ENCODE measurements at regions not wholly inside any gene's neighbourhood (a gene's known extent, or its start where the extent isn't known, plus 50 kb on each side); places are given as distances from the start of the nearest gene placed in this dataset.

DNA sequence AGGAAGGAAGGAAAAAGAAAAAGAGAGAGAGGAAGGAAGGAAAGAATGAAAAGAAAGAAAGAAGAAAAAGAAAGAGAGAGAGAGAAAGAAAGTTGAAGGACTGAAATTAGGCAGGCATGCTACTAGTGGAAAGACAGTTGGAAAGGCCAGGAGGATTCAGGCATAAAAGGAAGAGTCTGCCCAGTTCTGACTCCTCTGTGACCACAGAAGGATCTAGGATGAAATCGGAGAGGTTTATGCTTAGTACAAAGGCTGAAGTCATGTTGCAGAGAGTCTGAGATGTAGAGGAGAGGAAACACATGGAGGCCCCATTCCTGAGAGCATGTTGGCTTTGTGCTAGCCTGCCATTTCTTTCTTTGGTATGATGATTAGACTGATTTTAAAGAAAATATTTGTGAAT is 246.5 kb upstream of the ARGLU1 start:
- DNase-seq (ENCODE audit: low read depth in 2 of 2): no peak

DNA sequence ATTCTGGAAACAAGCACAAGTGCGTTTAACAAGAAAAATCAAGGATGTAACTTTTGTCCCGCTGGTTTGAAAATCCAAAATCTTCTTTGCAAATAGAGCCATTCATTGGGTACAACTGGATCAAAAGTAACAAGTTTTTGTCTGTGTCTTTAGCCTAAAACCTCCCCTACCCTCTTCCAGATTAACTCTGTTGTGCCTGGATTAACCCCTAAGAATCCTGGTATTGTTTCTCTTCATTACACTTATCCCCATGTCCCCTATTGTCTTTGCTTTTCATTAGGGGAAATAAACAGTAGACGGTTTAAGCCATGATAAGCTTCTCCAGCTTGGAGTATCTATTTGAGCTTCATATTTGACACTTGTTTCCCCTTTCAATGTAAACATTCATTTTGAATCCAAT is 242.1 kb upstream of the ARGLU1 start:
- no peak for DNase-seq (ENCODE audit: low read depth in 2 of 2)

DNA sequence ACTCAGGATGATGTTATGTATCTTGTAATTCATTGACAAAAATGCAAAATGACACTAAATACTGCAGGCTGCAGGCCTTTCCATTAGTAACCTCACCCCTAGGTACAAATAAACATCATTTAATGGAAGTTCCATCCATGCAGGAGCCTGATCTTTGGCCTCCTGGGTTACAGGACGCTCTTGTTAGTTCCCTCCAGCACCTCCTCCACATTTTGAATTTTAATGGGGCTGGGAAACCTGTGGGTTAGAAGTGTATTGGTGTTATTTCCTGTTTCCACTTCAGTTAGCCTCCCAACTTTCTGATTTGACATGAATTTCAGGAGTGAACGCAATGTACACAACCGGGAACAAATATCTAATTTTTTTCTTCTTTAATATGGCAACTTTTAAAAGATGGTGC is 237.1 kb upstream of the ARGLU1 start:
- DNase-seq (ENCODE audit: low read depth in 2 of 2): no peak

DNA sequence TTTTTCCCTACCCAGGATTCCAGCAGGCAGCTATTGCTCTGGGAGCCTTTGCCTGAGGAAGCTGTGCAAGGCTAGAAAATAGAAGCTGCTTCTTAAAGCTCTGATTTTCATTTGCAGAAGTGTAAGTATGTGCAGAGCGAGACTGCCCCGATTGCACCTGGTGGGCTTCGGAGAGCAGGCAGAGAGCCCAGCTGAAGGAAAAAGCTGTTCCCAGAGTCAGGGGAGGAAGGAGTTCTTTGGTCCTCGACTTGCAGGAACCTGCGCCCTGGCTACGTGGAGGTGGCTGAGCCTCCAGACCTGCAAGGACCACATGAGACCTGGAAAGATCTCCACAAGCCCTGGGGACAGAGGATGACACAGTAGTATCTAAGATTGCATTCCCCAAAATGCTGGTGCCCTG is 235.0 kb upstream of the ARGLU1 start:
- DNase-seq (ENCODE audit: low read depth in 2 of 2): no peak

DNA sequence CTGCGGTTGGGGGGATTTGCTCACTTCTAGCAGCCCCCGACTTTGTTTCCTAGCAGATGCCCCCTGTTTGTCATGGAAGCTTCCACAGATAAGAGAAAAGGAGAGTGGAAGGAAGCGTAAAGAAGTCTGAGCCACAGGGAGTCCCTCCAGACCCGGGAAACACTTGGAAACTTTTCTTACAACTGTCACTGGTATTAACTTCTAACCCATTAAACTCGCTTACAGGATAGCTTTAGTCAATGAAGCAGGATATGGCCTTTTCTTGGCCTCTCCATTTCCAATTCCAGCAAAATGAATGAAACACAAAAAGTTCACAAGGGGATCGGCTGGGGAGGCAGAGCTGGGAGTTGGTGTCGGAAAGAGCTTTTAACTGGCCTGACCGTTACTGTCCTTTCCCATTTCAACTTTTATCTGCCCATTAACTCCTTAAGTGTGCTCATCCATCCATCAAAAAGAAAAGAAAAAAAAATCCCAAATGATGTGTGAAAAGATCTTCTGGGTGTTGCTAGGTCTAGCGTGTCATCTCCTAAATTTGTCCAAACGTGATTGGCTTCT is 231.9 kb upstream of the ARGLU1 start:
- no peak for DNase-seq (ENCODE audit: low read depth in 2 of 2)

DNA sequence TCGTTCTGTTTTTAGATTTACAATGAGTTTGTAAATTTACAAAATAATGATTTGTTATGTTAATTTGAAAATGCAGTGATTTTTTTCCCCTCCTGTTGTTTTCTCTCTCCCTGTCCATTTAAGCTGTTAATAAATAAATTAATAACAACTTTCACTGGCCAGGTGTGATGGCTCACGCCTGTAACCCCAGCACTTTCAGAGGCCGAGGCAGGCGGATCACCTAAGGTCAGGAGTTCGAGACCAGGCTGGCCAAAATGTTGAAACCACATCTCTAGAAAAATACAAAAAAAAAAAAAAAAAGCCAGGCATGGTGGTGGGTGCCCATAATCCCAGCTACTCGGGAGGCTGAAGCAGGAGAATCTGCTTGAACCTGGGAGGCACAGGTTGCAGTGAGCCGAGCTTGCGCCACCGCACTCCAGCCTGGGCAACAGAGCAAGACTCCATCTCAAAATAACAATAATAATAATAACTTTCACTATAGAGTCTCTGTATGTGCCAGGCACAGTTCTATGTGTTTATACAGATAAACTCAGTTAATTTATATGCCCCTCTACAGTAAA is 229.2 kb upstream of the ARGLU1 start:
- DNase-seq (ENCODE audit: low read depth in 2 of 2): no peak

DNA sequence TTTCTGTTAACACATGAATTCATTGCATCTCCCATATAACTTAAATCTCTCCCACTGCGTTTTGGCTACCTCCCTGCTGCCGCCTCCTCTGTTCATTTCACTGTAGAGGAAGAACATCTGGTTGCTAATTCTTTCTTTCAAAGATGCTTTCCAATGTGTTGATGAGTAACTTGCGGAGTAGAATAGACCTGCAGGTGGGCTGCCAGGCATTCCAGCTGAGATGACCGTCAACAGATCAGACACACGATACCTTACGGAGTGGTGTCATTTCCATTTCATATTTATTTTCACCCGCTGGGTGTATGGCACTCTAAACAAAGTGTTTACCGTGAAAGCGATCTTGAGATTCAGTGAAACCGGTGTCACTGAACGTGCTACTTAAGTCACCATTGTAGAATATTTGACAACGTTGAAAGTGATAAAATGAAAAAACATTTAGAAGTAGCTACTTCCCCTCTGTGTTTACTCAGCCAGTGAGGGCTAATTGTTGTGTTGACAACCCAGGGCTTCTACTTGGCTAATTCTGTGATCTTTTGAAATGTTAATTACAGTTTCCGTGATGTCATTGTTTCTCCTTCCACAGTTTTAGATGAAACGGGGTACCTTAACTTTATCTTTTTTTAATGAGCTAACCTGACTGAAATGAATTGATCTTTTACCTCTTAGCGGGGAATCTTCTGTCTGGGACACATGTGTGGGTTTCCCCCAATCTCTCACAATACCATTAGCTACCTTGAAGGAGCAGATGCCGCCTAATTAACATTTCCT is 228.5 kb upstream of the ARGLU1 start:
- no peak for DNase-seq (ENCODE audit: low read depth in 2 of 2)

DNA sequence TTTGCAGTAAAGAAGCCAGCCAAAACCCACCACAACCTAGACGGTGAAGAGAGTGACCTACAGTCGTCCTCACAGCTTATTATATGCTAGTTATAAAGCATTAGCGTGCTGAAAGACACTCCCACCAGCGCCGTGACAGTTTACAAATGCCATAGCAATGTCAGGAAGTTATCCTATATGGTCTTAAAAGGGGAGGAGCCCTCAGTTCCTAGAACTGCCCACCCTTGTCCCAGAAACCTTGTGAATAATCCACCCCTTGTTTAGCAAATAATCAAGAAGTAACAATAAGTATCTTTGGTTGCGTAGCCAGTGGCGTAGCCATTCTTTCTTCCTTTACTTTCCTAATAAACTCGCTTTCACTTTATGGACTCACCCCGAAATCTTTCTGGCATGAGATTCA is 227.9 kb upstream of the ARGLU1 start:
- DNase-seq (ENCODE audit: low read depth in 2 of 2): no peak

DNA sequence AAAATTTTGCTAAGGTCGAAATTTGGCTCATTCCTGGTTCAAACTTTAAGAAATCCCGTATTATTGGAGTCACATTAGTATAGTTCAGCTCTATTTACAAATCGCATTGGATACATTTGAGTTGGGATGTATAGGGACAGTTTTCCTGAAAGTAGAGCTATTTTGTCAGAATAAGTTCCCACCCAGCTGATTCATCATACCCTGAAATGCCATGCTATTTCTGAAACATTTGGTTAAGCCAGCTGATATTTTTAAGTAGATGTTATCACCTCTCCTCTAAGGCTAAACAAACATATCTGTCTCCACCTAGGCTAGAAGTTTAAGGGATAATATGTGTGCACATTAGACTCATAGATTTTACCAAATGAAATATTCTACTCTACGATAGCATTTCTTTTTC is 226.2 kb upstream of the ARGLU1 start:
- no peak for DNase-seq (ENCODE audit: low read depth in 2 of 2)

DNA sequence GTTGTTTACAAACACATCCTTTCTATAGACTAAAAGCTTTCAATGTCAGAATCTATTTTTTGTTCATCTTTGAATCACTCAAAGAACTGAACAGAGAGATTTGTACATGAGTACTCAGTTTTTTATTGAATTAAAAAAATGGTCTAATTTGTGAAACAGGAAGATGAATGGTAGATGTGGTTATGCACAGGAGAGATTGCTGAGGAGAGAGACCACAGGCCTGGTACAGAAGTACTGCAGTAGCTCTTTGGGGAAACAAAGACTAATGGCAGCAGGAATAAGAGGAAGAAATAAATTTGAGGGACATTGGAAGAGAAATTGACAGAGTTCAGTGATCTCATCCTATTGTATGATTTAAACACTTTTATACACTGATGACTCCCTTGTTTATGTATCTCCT is 222.0 kb upstream of the ARGLU1 start:
- no peak for DNase-seq (ENCODE audit: low read depth in 2 of 2)

DNA sequence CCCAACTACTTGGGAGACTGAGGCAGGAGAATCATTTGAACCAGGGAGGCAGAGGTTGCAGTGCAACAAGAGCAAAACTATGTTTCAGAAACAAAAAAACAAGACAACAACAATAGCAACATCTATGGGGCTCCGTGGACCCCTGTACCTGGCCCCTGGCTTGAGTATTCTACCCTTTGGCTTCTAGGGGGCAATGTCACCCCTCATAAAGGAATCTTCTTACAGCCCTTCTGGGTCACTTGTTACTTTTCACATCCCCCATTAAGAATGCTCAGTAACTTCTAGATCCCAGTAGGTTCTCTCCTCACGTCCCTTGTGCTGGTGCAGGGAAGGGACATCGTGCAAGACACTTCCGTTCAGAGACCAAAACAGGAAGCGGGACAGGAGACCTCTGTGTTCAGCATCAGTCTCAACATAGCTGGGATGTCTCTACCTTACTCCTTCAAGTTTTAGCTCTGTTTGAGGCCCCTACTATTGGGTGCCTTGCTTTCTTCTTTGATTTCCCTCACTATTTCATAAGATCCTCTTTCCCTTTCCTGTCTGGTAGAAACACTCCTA is 218.1 kb upstream of the ARGLU1 start:
- no peak for DNase-seq (ENCODE audit: low read depth in 2 of 2)

DNA sequence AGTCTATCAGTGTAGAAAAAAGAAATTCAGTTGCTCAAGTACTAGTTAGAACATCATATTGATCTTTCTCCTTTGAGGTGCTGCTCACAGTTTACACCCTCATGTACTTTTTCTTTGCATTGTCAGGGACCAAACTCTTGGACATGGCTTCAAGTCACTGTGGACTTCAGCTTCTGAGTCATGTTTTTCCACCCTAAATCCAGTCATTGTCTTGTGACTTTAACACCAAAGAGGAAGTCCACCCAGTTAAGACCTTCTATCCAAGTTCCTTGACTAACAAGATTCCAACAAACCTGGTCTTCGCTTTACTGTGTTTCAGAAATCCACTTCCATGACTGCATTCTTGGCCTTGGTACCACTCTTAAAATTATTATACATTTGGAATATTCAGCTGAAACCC is 206.7 kb upstream of the ARGLU1 start:
- DNase-seq (ENCODE audit: low read depth in 2 of 2): no peak

DNA sequence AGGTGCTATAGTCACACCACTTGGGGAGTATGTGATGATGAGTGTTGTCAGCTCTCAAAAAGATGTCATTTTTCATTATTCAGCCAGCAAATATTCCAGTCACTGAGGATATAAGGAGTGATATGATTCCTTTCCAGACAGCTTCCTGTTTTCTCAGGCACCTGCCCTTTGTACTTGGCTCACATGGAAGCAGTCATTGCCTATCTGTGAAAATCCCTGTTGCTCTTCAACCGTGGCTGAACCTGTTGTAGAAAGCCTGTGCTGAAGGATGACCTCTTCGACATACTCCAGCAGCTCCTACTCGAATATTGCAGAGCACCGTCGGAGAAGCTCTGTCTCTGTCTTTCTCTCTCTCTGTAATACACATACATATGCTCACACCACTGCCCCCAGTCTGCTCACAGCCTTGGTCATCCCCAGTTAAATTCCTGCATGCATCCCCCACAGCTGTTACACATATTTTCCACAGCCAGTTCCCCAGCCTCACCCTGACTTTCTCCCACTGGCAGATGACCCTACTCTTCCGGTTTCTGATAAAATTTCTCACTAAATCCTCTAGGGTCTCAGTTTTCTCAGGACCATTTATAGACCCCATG is 204.2 kb upstream of the ARGLU1 start:
- no peak for DNase-seq (ENCODE audit: low read depth in 2 of 2)

DNA sequence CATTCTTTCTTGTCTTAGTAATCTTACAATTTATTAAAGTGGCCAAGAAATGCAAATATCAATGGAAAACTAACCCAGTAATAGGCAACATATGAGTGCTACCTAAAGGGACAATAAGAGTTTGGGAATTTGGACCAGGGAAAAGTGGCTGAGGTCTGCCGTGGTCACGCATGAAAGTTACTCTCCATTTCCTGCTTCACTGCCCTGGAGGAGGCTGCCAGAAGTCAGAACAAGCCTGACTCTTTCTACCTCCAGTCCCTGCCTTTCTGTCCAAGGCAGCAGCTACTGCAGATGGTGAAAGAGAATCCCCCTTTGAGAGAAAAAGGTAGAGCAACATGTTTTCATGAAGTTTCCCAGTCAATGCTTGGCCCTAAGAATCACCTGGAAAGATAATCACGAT is 201.1 kb upstream of the ARGLU1 start:
- DNase-seq (ENCODE audit: low read depth in 2 of 2): no peak

DNA sequence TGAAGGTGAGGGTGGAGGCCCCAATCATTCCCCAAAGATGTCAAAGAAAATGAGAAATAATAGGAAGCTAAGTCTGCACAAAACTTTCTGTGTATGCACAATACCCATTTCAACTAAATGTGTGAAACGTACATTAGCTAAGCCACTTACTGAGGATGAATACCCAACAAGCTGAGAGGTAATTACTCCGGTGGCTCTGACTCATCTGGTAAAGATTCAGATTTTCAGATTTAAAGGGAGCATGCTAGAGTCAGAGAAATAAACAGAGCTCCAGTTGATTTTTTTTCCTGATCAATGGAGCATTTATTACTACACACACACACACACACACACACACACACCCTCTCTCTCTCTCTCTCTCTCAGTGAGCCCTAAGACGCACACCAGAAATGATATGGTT is 194.8 kb upstream of the ARGLU1 start:
- no peak for DNase-seq (ENCODE audit: low read depth in 2 of 2)

DNA sequence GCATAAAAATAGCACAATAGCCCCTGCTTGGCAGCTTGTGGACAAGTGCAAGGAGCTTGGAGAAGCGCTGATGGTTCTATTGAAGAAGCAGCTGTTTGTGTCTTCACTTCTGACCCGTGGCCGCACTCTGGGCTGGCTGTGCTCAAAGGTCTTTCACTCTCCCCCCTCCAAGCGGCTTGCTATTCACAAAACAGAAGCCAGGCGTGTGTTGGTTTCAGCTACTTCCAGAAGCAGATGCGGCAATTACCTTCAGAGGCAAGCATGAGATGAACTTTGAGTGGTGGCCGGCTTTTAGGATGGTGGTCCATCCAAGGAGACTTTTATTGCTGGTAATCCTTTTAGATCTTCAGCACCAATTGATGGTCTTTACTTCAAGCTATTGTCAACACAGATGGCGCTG is 188.5 kb upstream of the ARGLU1 start:
- DNase-seq (ENCODE audit: low read depth in 2 of 2): no peak

DNA sequence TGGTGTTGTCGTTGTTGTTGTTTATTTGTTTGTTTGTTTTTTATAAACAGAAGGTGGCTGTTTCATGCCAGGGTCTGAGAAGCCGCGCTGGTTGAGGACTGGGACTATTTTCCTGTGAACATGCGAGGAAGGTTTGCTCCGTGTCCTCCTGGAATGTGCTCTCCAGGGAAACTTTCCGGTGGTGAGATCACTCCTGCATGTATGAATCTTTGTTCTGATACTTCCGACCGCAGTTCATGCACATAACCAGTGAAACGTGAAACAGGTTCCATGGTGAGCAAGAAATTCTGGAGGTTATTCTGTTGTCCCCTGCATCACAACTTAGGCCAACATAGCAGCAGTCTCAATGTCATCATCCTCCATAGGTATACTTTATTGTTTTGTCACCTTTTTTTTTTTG is 187.6 kb upstream of the ARGLU1 start:
- no peak for DNase-seq (ENCODE audit: low read depth in 2 of 2)

DNA sequence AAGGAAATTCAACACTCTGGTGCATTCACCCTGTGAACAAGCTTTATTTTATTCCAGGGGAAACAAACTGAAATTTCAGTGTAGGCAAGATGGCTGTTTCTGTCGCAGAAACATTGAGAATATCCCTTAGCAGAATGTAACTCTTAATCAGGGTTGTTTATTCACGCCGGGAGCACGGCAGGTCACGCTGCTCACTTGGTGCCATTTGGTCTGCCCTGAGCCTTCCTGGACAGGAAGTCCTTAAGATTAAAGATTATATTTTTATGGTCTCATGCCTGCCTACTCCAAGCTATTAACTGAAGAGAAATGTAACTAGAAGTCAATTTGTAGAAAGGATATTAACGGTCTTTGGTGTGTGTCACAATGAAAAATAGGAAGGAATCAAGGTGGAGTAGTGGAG is 185.3 kb upstream of the ARGLU1 start:
- DNase-seq (ENCODE audit: low read depth in 2 of 2): no peak

DNA sequence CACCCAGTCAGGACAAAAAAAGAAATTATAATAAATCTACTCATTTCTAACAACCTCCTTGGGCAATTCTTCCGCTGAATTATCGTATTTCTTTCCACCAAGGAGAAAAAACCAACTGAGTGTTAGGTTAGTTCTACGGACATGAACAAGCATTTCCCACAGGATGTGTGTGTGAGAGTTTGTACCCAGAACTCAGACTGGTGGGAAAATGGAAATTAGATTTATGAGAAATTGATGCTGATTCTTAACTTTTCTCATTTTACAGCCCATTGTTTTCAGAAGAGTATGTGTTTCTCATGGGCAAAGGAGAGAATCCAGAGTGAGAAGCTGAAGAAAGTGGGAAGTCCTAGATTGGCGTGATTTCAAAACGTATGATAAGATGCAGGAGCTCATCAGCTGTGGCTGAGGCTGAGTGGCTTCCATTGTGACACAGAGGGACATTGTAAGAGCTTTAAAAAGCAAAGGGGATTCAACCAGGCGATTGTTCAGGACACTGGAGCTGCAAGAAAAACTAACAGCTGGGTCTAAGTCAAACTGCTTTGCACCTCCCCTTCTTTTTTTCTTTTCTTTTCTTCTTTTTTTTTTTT is 184.7 kb upstream of the ARGLU1 start:
- no peak for DNase-seq (ENCODE audit: low read depth in 2 of 2)

DNA sequence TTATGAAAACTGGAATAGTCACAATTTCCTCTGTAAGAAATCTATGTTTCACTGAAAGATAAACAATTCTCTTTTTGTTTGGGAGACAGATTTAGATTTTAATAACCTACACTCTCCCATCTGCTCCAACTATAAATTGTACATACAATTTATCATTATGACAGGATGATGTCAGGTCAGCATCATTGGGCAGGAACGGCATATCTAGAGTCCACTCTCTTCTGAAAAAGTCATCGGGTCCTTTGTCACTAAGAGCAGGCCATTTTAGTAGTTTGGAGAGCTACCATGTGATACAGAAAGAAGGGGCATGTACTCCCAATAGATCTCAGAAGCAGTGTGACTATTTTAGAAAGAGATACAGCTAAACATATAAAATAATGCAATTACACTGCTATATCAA is 180.8 kb upstream of the ARGLU1 start:
- no peak for DNase-seq (ENCODE audit: low read depth in 2 of 2)

DNA sequence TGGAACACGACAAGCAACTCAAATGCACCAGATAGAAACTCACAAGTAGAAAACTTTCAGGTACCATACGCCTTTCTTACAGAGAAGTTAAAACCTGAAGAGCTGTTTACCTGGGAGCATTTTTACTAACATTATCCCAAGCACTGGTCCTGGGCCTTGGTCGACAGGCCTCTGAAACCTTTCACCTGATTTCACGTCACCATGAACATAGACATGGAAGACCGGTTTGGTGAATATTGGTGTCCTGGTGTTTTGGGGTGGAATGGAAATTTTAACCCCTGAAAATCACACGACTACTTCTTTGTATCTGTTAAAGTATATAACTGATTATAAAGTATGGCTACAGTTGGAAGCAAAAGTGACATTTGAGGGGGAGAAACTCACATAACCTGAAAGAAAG is 176.6 kb upstream of the ARGLU1 start:
- no peak for DNase-seq (ENCODE audit: low read depth in 2 of 2)

DNA sequence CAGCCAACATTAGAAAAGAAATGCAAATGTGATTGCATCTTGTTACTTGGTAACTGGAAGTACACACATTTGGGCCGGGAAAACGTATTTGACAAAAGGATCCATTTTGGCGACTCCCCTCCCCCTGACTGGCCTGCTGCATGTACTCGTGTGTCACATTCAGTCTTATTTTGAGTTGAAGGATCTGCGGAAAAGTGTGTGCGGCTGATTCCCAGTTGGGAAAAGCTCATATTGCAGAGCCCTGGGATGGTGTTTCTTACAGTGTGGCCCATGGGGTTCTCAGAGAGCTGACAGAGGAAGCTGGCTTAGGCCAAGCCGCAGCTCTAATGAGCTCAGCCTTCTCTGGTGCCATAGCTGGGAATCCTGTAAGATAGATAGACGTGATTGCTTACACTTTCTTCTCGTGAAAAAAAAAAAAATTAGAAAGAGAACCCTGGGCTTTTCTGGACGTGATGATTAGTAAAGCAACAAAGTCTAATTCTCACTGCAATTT is 170.3 kb upstream of the ARGLU1 start:
- DNase-seq (ENCODE audit: low read depth in 2 of 2): no peak

Data from stimulated activated CD8-positive, alpha-beta memory T cell treated with anti-CD3 and anti-CD28 coated beads, Interleukin-7, amount 100 ng/mL, for 1 hour (primary cell).